GM23248 (cell line): ENCODE measurements at regions not wholly inside any gene's neighbourhood (a gene's known extent, or its start where the extent isn't known, plus 50 kb on each side); places are given as distances from the start of the nearest gene placed in this dataset.

Source experiments
- EZH2 ChIP-seq: fragments of 200-600 bp; sonication (generic); IDR thresholded peaks from 2 replicates; pipeline ENCODE4 v1.6.1; 2018; ENCODE audit warnings: antibody characterized with exemption, mild to moderate bottlenecking; ENCODE audit not compliant: insufficient read depth, poor library complexity, severe bottlenecking
- EZH2phosphoT487 ChIP-seq: fragments of 200-600 bp; sonication (generic); IDR thresholded peaks from 2 replicates; pipeline ENCODE4 v1.6.1; 2018; ENCODE audit warnings: antibody characterized with exemption, moderate library complexity, mild to moderate bottlenecking, low read depth; ENCODE audit not compliant: insufficient read depth

- TF ChIP-seq EZH2 (no peak), EZH2phosphoT487 (no peak)
These were observed 105.6 kb upstream of the ZBTB20 start for GRCh38 chr3:115252679-115253078.
